Trophoblast cell (in vitro differentiated cells and primary cell): ENCODE measurements at regions not wholly inside any gene's neighbourhood (a gene's known extent, or its start where the extent isn't known, plus 50 kb on each side); places are given as distances from the start of the nearest gene placed in this dataset.

ENCODE experiments used
- DNase-seq, 2 donors: peaks; one replicate each; pipeline ENCODE4 v3.0.0-alpha.2; 2016
- H2AFZ ChIP-seq: 2 replicates; pipeline ENCODE4 v1.6.1; 2013; ENCODE audit warnings: low read length, moderate library complexity, mild to moderate bottlenecking; ENCODE audit not compliant: insufficient read depth, poor library complexity
- H2AK5ac ChIP-seq: 2 replicates; pipeline ENCODE4 v1.6.1; 2013; ENCODE audit warnings: mild to moderate bottlenecking, low read length
- H2BK120ac ChIP-seq: 2 replicates; pipeline ENCODE4 v1.6.1; 2013; ENCODE audit warnings: low read length, mild to moderate bottlenecking, moderate library complexity; ENCODE audit not compliant: insufficient read depth, poor library complexity
- H2BK12ac ChIP-seq: 2 replicates; pipeline ENCODE4 v1.6.1; 2013; ENCODE audit warnings: mild to moderate bottlenecking, low read length, moderate library complexity
- H2BK5ac ChIP-seq: 2 replicates; pipeline ENCODE4 v1.6.1; 2013; ENCODE audit warnings: low read length, low read depth, moderate library complexity, mild to moderate bottlenecking; ENCODE audit not compliant: poor library complexity
- H3K14ac ChIP-seq: 2 replicates; pipeline ENCODE4 v1.6.1; 2013; ENCODE audit warnings: mild to moderate bottlenecking, low read length
- H3K18ac ChIP-seq: 2 replicates; pipeline ENCODE4 v1.6.1; 2013; ENCODE audit warnings: mild to moderate bottlenecking, low read length
- H3K23ac ChIP-seq: 2 replicates; pipeline ENCODE4 v1.6.1; 2013; ENCODE audit warnings: low read length
- H3K27ac ChIP-seq: 2 replicates; pipeline ENCODE4 v1.5.1; 2013; ENCODE audit warnings: low read depth, mild to moderate bottlenecking, inconsistent platforms, low read length, moderate library complexity
- H3K27me3 ChIP-seq: 2 replicates; pipeline ENCODE4 v1.6.1; 2013; ENCODE audit warnings: inconsistent platforms, mild to moderate bottlenecking, low read length, moderate library complexity; ENCODE audit not compliant: insufficient read depth
- H3K36me3 ChIP-seq, 2 experiments: 1 replicate in 1 of 2; 2 replicates in 1 of 2; pipeline ENCODE4 v1.6.1; 2013; ENCODE audit warnings: low read length in 2 of 2, mild to moderate bottlenecking in 2 of 2, moderate library complexity in 1 of 2; ENCODE audit not compliant: insufficient read depth in 2 of 2, control insufficient read depth in 1 of 2
- H3K4ac ChIP-seq: 2 replicates; pipeline ENCODE4 v1.6.1; 2013; ENCODE audit warnings: low read depth, mild to moderate bottlenecking, low read length, moderate library complexity
- H3K4me1 ChIP-seq, 2 experiments: 1 replicate in 1 of 2; 2 replicates in 1 of 2; pipeline ENCODE4 v1.6.1; 2013; ENCODE audit warnings: low read length in 2 of 2, mild to moderate bottlenecking in 2 of 2, moderate library complexity in 1 of 2; ENCODE audit not compliant: insufficient read depth in 2 of 2, control insufficient read depth in 1 of 2
- H3K4me2 ChIP-seq: 2 replicates; pipeline ENCODE4 v1.6.1; 2013; ENCODE audit warnings: inconsistent platforms, mild to moderate bottlenecking, low read length, moderate library complexity
- H3K4me3 ChIP-seq: 2 replicates; pipeline ENCODE4 v1.5.1; 2013; ENCODE audit warnings: mild to moderate bottlenecking, low read depth, low read length, inconsistent platforms
- H3K79me1 ChIP-seq: one replicate; pipeline ENCODE4 v1.6.1; 2013; ENCODE audit warnings: low read length
- H3K79me2 ChIP-seq: 2 replicates; pipeline ENCODE4 v1.6.1; 2013; ENCODE audit warnings: low read length, mild to moderate bottlenecking; ENCODE audit not compliant: control insufficient read depth, insufficient read depth, poor library complexity
- H3K9ac ChIP-seq: 2 replicates; pipeline ENCODE4 v1.6.1; 2013; ENCODE audit warnings: mild to moderate bottlenecking, low read length
- H3K9me3 ChIP-seq: 2 replicates; pipeline ENCODE4 v1.6.1; 2013; ENCODE audit warnings: low read depth, mild to moderate bottlenecking, control low read depth, inconsistent platforms, low read length; ENCODE audit not compliant: insufficient read depth
- H4K12ac ChIP-seq: 2 replicates; pipeline ENCODE4 v1.6.1; 2013; ENCODE audit warnings: low read depth, mild to moderate bottlenecking, low read length, moderate library complexity
- H4K8ac ChIP-seq: 2 replicates; pipeline ENCODE4 v1.6.1; 2013; ENCODE audit warnings: low read depth, mild to moderate bottlenecking, low read length, moderate library complexity
- H4K91ac ChIP-seq: one replicate; pipeline ENCODE4 v1.6.1; 2013; ENCODE audit warnings: low read depth, mild to moderate bottlenecking, low read length, moderate library complexity
- WGBS: extraction: QIAGEN DNeasy Blood & Tissue Kit; methylation state at CpG from one replicate; pipeline ENCODE4 v1.1.7; 2013; ENCODE audit warnings: missing lambda C conversion rate; ENCODE audit not compliant: insufficient read length, insufficient coverage; ENCODE audit errors: extremely low coverage; 5-methylcytosine and 5-hydroxymethylcytosine counted together

DNA sequence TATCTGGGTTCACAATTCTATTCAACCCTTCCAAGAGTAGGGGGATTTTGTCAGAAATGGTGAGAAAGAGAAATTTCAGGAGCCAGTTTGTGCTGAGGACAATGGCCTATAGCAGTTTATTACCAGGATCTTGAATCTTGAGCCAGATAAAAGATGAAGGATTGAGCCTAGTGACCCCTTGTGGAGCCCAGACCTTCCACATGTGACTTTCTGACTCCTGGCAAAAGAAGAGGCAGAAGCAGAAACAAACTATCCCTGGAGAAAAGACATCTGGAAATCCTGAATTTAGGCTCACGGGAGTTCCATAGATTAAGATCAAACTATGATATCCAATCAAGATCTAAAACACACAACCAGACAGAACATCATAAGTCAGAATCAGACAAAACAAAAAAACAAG is 60.9 kb upstream of the CHRM2 start:
- Histone ChIP-seq H3K23ac (no peak overlapping the region), H4K8ac (no peak overlapping the region), H3K4me1 (no peaks in the 10 kb centered on the region), H3K4ac (no peak overlapping the region), H2AFZ (no peak overlapping the region), H3K4me2 (no peak overlapping the region), H4K12ac (no peak overlapping the region), H3K27me3 (no peaks in the 10 kb centered on the region), H2AK5ac (no peak overlapping the region), H4K91ac (no peak overlapping the region), H3K14ac (no peak overlapping the region), H2BK5ac (no peak overlapping the region), H3K4me3 (no peak overlapping the region), H2BK12ac (no peak overlapping the region), H3K36me3 (no peaks in the 10 kb centered on the region), H3K9me3 (no peaks in the 10 kb centered on the region), H3K9ac (no peak overlapping the region), H3K27ac (no peak overlapping the region), H3K79me1 (no peaks in the 10 kb centered on the region), H3K18ac (no peak overlapping the region), H3K79me2 (no peaks in the 10 kb centered on the region), H2BK120ac (no peak overlapping the region)
- WGBS: no CpG with 5 or more reads among the region's 1 CpG
- DNase-seq: no peak

DNA sequence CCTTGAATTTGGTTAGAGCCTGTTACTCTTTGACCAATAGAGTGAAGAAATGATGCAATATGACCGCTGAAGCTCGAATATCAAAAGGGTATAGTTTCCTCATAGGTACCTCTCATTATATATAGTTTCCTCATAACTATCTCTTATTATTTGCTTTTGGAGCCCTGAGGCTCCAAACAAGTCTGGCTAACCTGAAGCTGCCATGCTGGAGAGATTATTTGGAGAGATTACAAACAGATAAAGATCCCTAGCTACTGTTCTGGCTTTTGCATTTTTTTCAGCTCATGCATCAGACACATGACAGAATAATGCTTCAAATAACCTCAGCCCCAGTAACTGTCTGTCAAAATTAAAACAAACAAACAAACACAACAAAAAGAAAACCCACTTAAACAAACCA is 65.4 kb upstream of the CHRM2 start:
- Histone ChIP-seq H3K14ac (no peak overlapping the region), H3K18ac (no peak overlapping the region), H2BK12ac (no peak overlapping the region), H2AK5ac (no peak overlapping the region), H2BK5ac (no peak overlapping the region), H3K79me1 (no peaks in the 10 kb centered on the region), H3K4ac (no peak overlapping the region), H3K79me2 (no peaks in the 10 kb centered on the region), H3K4me1 (no peaks in the 10 kb centered on the region), H3K36me3 (no peaks in the 10 kb centered on the region), H3K27me3 (no peaks in the 10 kb centered on the region), H4K12ac (no peak overlapping the region), H2BK120ac (no peak overlapping the region), H3K4me2 (no peak overlapping the region), H3K9ac (no peak overlapping the region), H3K4me3 (no peak overlapping the region), H3K27ac (no peak overlapping the region), H3K9me3 (no peaks in the 10 kb centered on the region), H2AFZ (no peak overlapping the region), H4K91ac (no peak overlapping the region), H3K23ac (no peak overlapping the region), H4K8ac (no peak overlapping the region)
- no CpG with 5 or more reads among the region's 2 CpGs for WGBS
- peak; percentile 0 to 53 for DNase-seq

DNA sequence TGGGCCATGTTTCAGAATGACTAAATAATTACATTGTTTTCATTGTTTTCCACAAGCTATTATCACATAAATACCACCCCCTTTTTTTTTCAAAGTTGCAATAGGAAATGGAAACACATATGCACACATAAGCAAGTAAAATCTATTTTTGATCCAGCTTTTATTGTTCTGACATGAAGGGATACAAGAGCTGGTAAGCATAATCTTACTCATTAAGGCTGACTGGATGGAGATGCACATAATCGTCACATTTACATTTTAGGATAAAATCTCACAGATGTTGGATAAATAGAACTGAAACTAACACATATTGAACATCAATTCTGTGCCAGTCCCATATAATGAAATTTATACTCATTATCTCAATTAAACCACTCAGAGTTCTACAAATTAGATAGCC is 84.5 kb upstream of the CHRM2 start:
- no CpG with 5 or more reads among the region's 1 CpG for WGBS
- Histone ChIP-seq H3K79me1 (no peaks in the 10 kb centered on the region), H2AK5ac (no peak overlapping the region), H3K4me2 (no peak overlapping the region), H2BK12ac (no peak overlapping the region), H2AFZ (no peak overlapping the region), H3K36me3 (no peaks in the 10 kb centered on the region), H2BK120ac (no peak overlapping the region), H3K23ac (no peak overlapping the region), H2BK5ac (no peak overlapping the region), H3K4ac (no peak overlapping the region), H3K14ac (no peak overlapping the region), H4K12ac (no peak overlapping the region), H3K27me3 (no peaks in the 10 kb centered on the region), H4K91ac (no peak overlapping the region), H3K4me3 (no peak overlapping the region), H3K4me1 (no peaks in the 10 kb centered on the region), H3K9ac (no peak overlapping the region), H3K9me3 (no peaks in the 10 kb centered on the region), H4K8ac (no peak overlapping the region), H3K18ac (no peak overlapping the region), H3K27ac (no peak overlapping the region), H3K79me2 (no peaks in the 10 kb centered on the region)
- DNase-seq: no peak

DNA sequence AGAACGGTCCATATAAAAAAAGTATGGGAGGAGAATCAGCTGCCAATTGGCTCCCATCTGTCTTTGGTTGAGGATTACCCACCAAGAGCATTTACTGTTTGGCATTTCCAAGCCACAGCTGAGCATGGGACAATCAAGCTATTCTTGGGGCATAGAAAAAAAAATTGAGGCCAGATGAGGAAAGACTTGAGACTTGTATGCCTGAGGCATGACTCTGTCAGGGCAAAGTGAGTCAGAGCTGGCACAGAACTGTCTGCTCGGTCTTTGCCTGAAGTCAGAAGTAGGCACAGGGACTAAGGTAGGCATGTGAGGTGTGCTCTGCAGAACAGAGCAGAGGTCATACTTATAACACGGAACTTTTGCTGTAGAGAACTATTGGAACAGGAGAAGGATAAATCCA is 126.5 kb upstream of the CHRM2 start:
- DNase-seq: no peak
- Histone ChIP-seq H2AFZ (no peak overlapping the region), H3K14ac (no peak overlapping the region), H3K4me2 (no peak overlapping the region), H3K79me1 (no peaks in the 10 kb centered on the region), H3K4ac (no peak overlapping the region), H4K8ac (no peak overlapping the region), H3K36me3 (no peaks in the 10 kb centered on the region), H3K4me3 (no peak overlapping the region), H3K18ac (no peak overlapping the region), H4K91ac (no peak overlapping the region), H3K9me3 (no peaks in the 10 kb centered on the region), H3K9ac (no peak overlapping the region), H3K4me1 (no peaks in the 10 kb centered on the region), H2AK5ac (no peak overlapping the region), H4K12ac (no peak overlapping the region), H3K27me3 (no peaks in the 10 kb centered on the region), H2BK12ac (no peak overlapping the region), H2BK120ac (no peak overlapping the region), H3K79me2 (no peaks in the 10 kb centered on the region), H3K23ac (no peak overlapping the region), H3K27ac (no peak overlapping the region), H2BK5ac (no peak overlapping the region)
- no CpG with 5 or more reads among the region's 3 CpGs for WGBS
